ENCODE measurements at regions not wholly inside any gene's neighbourhood (a gene's known extent, or its start where the extent isn't known, plus 50 kb on each side); places are given as distances from the start of the nearest gene placed in this dataset.
"Not testable (repeated sequence)": the region's sequence is repeated elsewhere in the genome, so short reads cannot be mapped to it uniquely, and the experiment has no call there.

- DNase-seq (ENCODE audit: low read depth), result no peak
These were observed 342.1 kb upstream of the FAT1 start for GRCh38 chr4:187065806-187066205.

- no peak for DNase-seq (ENCODE audit: low read depth)
These were observed 345.7 kb upstream of the FAT1 start for GRCh38 chr4:187069398-187069797.

GRCh38 chr4:187070158-187070557 is 346.5 kb upstream of the FAT1 start:
- DNase-seq (ENCODE audit: low read depth), result no peak

GRCh38 chr4:187070740-187071139 is 347.1 kb upstream of the FAT1 start:
- DNase-seq (ENCODE audit: low read depth), result no peak

GRCh38 chr4:187071946-187072600 is 348.4 kb upstream of the FAT1 start:
- DNase-seq (ENCODE audit: low read depth), result no peak

GRCh38 chr4:187073820-187074219 is 350.2 kb upstream of the FAT1 start:
- DNase-seq (ENCODE audit: low read depth), result no peak

GRCh38 chr4:187075514-187075913 is 351.9 kb upstream of the FAT1 start:
- no peak for DNase-seq (ENCODE audit: low read depth)

- DNase-seq (ENCODE audit: low read depth), result no peak
These were observed 354.2 kb upstream of the FAT1 start for GRCh38 chr4:187077744-187078401.

- no peak for DNase-seq (ENCODE audit: low read depth)
These were observed 361.0 kb upstream of the FAT1 start for GRCh38 chr4:187084701-187085100.

- DNase-seq (ENCODE audit: low read depth), result no peak
These were observed 361.7 kb upstream of the FAT1 start for GRCh38 chr4:187085339-187085738.

GRCh38 chr4:187086151-187086550 is 362.5 kb upstream of the FAT1 start:
- DNase-seq (ENCODE audit: low read depth), result no peak

- DNase-seq (ENCODE audit: low read depth), result no peak
These were observed 364.6 kb upstream of the FAT1 start for GRCh38 chr4:187088070-187088799.

- no peak for DNase-seq (ENCODE audit: low read depth)
These were observed 366.7 kb upstream of the FAT1 start for GRCh38 chr4:187090401-187090800.

- DNase-seq (ENCODE audit: low read depth), result not testable (repeated sequence)
These were observed 367.2 kb upstream of the FAT1 start for GRCh38 chr4:187090832-187091231.

- DNase-seq (ENCODE audit: low read depth), result no peak
These were observed 370.5 kb upstream of the FAT1 start for GRCh38 chr4:187094144-187094543.

GRCh38 chr4:187098429-187098828 is 374.8 kb upstream of the FAT1 start:
- no peak for DNase-seq (ENCODE audit: low read depth)

- no peak for DNase-seq (ENCODE audit: low read depth)
These were observed 379.7 kb upstream of the FAT1 start for GRCh38 chr4:187103351-187103750.

GRCh38 chr4:187108845-187109244 is 385.2 kb upstream of the FAT1 start:
- DNase-seq (ENCODE audit: low read depth), result no peak

GRCh38 chr4:187109636-187110035 is 386.0 kb upstream of the FAT1 start:
- DNase-seq (ENCODE audit: low read depth), result no peak

- DNase-seq (ENCODE audit: low read depth), result no peak
These were observed 394.5 kb upstream of the FAT1 start for GRCh38 chr4:187118166-187118565.

- no peak for DNase-seq (ENCODE audit: low read depth)
These were observed 395.0 kb upstream of the FAT1 start for GRCh38 chr4:187118602-187119120.

GRCh38 chr4:187124331-187124730 is 400.7 kb upstream of the FAT1 start:
- DNase-seq (ENCODE audit: low read depth), result no peak

- no peak for DNase-seq (ENCODE audit: low read depth)
These were observed 401.4 kb upstream of the FAT1 start for GRCh38 chr4:187125062-187125461.

Measured in activated T-cell treated with anti-CD3 and anti-CD28 coated beads for 48 hours (primary cell).